ENCODE measurements at regions not wholly inside any gene's neighbourhood (a gene's known extent, or its start where the extent isn't known, plus 50 kb on each side); places are given as distances from the start of the nearest gene placed in this dataset.

- TF ChIP-seq CTCF (IDR thresholded peaks at IDR 0.05; ENCODE audit: borderline replicate concordance, insufficient read depth, low read depth, low read length): no peak
- H3K4me3 ChIP-seq (ENCODE audit: low read depth, low read length): no peak overlapping the region
Measured at GRCh38 chr15:70406617-70407335, 309.1 kb upstream of the TLE3 start.

GRCh38 chr15:70401709-70402108 is 304.0 kb upstream of the TLE3 start:
- no peak overlapping the region for H3K4me3 ChIP-seq (ENCODE audit: low read depth, low read length)
- TF ChIP-seq CTCF (IDR thresholded peaks at IDR 0.05; ENCODE audit: borderline replicate concordance, insufficient read depth, low read depth, low read length): no peak

- H3K4me3 ChIP-seq (ENCODE audit: low read depth, low read length): no peak overlapping the region
- no peak for TF ChIP-seq CTCF (IDR thresholded peaks at IDR 0.05; ENCODE audit: borderline replicate concordance, insufficient read depth, low read depth, low read length)
Measured at GRCh38 chr15:70400766-70401541, 303.2 kb upstream of the TLE3 start.

- H3K4me3 ChIP-seq (ENCODE audit: low read depth, low read length): no peak overlapping the region
- TF ChIP-seq CTCF (IDR thresholded peaks at IDR 0.05; ENCODE audit: borderline replicate concordance, insufficient read depth, low read depth, low read length): no peak
Measured at GRCh38 chr15:70399204-70399603, 301.5 kb upstream of the TLE3 start.

- no peak for TF ChIP-seq CTCF (IDR thresholded peaks at IDR 0.05; ENCODE audit: borderline replicate concordance, insufficient read depth, low read depth, low read length)
- H3K4me3 ChIP-seq (ENCODE audit: low read depth, low read length): no peak overlapping the region
Measured at GRCh38 chr15:70398694-70399093, 301.0 kb upstream of the TLE3 start.

- H3K4me3 ChIP-seq (ENCODE audit: low read depth, low read length): no peak overlapping the region
- no peak for TF ChIP-seq CTCF (IDR thresholded peaks at IDR 0.05; ENCODE audit: borderline replicate concordance, insufficient read depth, low read depth, low read length)
Measured at GRCh38 chr15:70396807-70397206, 299.1 kb upstream of the TLE3 start.

- TF ChIP-seq CTCF (IDR thresholded peaks at IDR 0.05; ENCODE audit: borderline replicate concordance, insufficient read depth, low read depth, low read length): no peak
- no peak overlapping the region for H3K4me3 ChIP-seq (ENCODE audit: low read depth, low read length)
Measured at GRCh38 chr15:70395164-70395563, 297.4 kb upstream of the TLE3 start.

All from GM12875 (cell line).